NCI-H446 treated with DMSO at 0.1 percent for 48 hours (cell line): ENCODE measurements at regions not wholly inside any gene's neighbourhood (a gene's known extent, or its start where the extent isn't known, plus 50 kb on each side); places are given as distances from the start of the nearest gene placed in this dataset.

ENCODE experiments used
- DNase-seq: peaks from one replicate; lab custom pipeline; 2025; lab: John Stamatoyannopoulos, UW

GRCh38 chr9:95822583-95823431, 52.7 kb upstream of the ERCC6L2 start:
- no peak for DNase-seq

- DNase-seq, result no peak
Measured at GRCh38 chr9:95822015-95822414, 53.5 kb upstream of the ERCC6L2 start.

- no peak for DNase-seq
Measured at GRCh38 chr9:95820074-95820473, 55.4 kb upstream of the ERCC6L2 start.

GRCh38 chr9:95819636-95820035, 55.9 kb upstream of the ERCC6L2 start:
- no peak for DNase-seq

GRCh38 chr9:95817205-95817604, 58.3 kb upstream of the ERCC6L2 start:
- DNase-seq, result no peak

- DNase-seq, result no peak
Measured at GRCh38 chr9:95816716-95817115, 58.8 kb upstream of the ERCC6L2 start.

GRCh38 chr9:95815961-95816360, 59.5 kb upstream of the ERCC6L2 start:
- DNase-seq, result no peak

- no peak for DNase-seq
Measured at GRCh38 chr9:95815133-95815532, 60.4 kb upstream of the ERCC6L2 start.

- DNase-seq, result no peak
Measured at GRCh38 chr9:95813923-95814322, 61.6 kb upstream of the ERCC6L2 start.

- DNase-seq, result no peak
Measured at GRCh38 chr9:95810814-95811213, 64.7 kb upstream of the ERCC6L2 start.

GRCh38 chr9:95810133-95810532, 65.4 kb upstream of the ERCC6L2 start:
- DNase-seq, result no peak

GRCh38 chr9:95809686-95810085, 65.8 kb upstream of the ERCC6L2 start:
- DNase-seq, result no peak

- DNase-seq, result no peak
Measured at GRCh38 chr9:95808011-95808410, 67.5 kb upstream of the ERCC6L2 start.

GRCh38 chr9:95807326-95807947, 68.1 kb upstream of the ERCC6L2 start:
- no peak for DNase-seq

GRCh38 chr9:95803197-95803596, 72.3 kb upstream of the ERCC6L2 start:
- no peak for DNase-seq

- DNase-seq, result no peak
Measured at GRCh38 chr9:95801797-95802196, 73.7 kb upstream of the ERCC6L2 start.

- no peak for DNase-seq
Measured at GRCh38 chr9:95796029-95796428, 79.5 kb upstream of the ERCC6L2 start.

- DNase-seq, result peak; percentile 8
Measured at GRCh38 chr9:95793924-95794828, 81.3 kb upstream of the ERCC6L2 start.

- no peak for DNase-seq
Measured at GRCh38 chr9:95791695-95792094, 83.8 kb upstream of the ERCC6L2 start.

- no peak for DNase-seq
Measured at GRCh38 chr9:95791286-95791685, 84.2 kb upstream of the ERCC6L2 start.

- no peak for DNase-seq
Measured at GRCh38 chr9:95788521-95788991, 86.9 kb upstream of the ERCC6L2 start.

GRCh38 chr9:95788021-95788420, 87.5 kb upstream of the ERCC6L2 start:
- DNase-seq, result no peak
